ENCODE measurements at regions not wholly inside any gene's neighbourhood (a gene's known extent, or its start where the extent isn't known, plus 50 kb on each side); places are given as distances from the start of the nearest gene placed in this dataset.

DNA sequence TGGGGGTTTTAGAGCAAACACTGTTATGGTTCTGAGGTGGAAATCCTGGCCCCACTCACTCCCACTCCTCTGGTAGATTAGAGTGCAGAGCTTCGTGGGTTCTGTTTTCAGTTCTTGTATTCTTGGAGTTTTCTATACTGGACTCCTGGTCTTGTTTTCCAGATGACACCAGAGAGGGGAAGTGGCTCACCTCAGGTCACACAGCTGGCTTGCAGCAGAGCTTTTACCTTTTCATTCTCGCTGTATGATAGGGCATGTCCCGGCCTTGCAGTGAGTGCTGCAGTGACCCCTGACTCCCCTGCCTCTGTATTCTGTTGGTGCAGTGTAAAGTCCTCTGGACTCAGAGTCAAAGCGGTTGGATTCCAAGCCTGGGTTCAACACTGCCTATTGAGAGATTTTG is 148.9 kb upstream of the MEX3C start:
- TF ChIP-seq TAF1 (IDR thresholded peaks at IDR 0.05; ENCODE audit: borderline replicate concordance, insufficient read depth, low read length) (no peak), POLR2AphosphoS5 (IDR thresholded peaks at IDR 0.05; ENCODE audit: low read depth, low read length) (no peak), FOXP2 (optimal IDR thresholded peaks at IDR 0.05; ENCODE audit: borderline replicate concordance, extremely low read depth, extremely low read length, insufficient read depth) (no peak), SIN3A (IDR thresholded peaks at IDR 0.05; ENCODE audit: borderline replicate concordance, insufficient read depth, low read length) (no peak)
- TF ChIP-seq, protein P1, sequence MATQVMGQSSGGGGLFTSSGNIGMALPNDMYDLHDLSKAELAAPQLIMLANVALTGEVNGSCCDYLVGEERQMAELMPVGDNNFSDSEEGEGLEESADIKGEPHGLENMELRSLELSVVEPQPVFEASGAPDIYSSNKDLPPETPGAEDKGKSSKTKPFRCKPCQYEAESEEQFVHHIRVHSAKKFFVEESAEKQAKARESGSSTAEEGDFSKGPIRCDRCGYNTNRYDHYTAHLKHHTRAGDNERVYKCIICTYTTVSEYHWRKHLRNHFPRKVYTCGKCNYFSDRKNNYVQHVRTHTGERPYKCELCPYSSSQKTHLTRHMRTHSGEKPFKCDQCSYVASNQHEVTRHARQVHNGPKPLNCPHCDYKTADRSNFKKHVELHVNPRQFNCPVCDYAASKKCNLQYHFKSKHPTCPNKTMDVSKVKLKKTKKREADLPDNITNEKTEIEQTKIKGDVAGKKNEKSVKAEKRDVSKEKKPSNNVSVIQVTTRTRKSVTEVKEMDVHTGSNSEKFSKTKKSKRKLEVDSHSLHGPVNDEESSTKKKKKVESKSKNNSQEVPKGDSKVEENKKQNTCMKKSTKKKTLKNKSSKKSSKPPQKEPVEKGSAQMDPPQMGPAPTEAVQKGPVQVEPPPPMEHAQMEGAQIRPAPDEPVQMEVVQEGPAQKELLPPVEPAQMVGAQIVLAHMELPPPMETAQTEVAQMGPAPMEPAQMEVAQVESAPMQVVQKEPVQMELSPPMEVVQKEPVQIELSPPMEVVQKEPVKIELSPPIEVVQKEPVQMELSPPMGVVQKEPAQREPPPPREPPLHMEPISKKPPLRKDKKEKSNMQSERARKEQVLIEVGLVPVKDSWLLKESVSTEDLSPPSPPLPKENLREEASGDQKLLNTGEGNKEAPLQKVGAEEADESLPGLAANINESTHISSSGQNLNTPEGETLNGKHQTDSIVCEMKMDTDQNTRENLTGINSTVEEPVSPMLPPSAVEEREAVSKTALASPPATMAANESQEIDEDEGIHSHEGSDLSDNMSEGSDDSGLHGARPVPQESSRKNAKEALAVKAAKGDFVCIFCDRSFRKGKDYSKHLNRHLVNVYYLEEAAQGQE (IDR thresholded peaks at IDR 0.05; ENCODE audit: insufficient read depth in 1 of 2, low read depth in 2 of 2, low read length in 2 of 2) = no peak

DNA sequence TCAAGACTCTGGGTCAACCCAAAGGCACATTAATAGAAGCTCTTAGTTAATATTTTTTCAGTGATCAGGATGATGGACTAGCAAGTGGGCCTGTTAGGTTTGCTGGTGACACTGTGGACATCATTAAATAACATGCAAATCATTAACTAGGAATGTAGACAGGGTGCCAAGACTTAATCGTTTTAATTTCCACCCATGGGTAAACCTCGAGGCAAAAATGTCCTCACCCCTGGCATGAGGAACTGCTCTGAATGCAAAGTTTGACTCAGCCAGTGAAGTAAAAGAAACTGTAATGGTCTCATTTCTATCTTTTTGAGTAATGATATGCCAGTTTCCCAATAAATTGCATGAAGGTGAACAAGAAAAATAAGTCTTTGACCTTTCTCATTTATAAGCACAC is 152.6 kb upstream of the MEX3C start:
- TF ChIP-seq TAF1 (IDR thresholded peaks at IDR 0.05; ENCODE audit: borderline replicate concordance, insufficient read depth, low read length) (no peak), SIN3A (IDR thresholded peaks at IDR 0.05; ENCODE audit: borderline replicate concordance, insufficient read depth, low read length) (no peak), POLR2AphosphoS5 (IDR thresholded peaks at IDR 0.05; ENCODE audit: low read depth, low read length) (no peak), FOXP2 (optimal IDR thresholded peaks at IDR 0.05; ENCODE audit: borderline replicate concordance, extremely low read depth, extremely low read length, insufficient read depth) (no peak)
- TF ChIP-seq, protein P1 (IDR thresholded peaks at IDR 0.05; ENCODE audit: insufficient read depth in 1 of 2, low read depth in 2 of 2, low read length in 2 of 2) = no peak

DNA sequence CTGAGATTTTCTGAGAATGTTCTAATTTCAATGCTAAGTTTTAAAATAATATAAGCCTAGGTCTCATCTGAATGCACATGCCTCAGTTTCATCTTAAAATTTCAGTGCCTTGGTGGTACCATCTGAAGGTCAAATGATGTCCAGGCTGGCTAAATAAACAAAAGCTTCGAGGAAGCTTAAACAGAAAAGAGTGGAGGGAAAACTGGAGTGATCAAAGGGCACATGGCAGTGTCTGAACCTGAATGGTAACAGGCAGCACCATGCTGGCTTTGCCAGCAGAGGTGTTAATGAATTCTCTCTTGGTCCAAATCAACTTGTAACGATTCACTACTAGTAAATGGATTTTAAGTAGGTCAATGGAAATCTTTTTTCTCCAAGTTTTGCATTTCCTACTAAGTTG is 158.4 kb upstream of the MEX3C start:
- TF ChIP-seq POLR2AphosphoS5 (IDR thresholded peaks at IDR 0.05; ENCODE audit: low read depth, low read length) (no peak), FOXP2 (optimal IDR thresholded peaks at IDR 0.05; ENCODE audit: borderline replicate concordance, extremely low read depth, extremely low read length, insufficient read depth) (no peak), TAF1 (IDR thresholded peaks at IDR 0.05; ENCODE audit: borderline replicate concordance, insufficient read depth, low read length) (no peak), SIN3A (IDR thresholded peaks at IDR 0.05; ENCODE audit: borderline replicate concordance, insufficient read depth, low read length) (no peak)
- TF ChIP-seq, protein P1 (IDR thresholded peaks at IDR 0.05; ENCODE audit: insufficient read depth in 1 of 2, low read depth in 2 of 2, low read length in 2 of 2) = no peak

DNA sequence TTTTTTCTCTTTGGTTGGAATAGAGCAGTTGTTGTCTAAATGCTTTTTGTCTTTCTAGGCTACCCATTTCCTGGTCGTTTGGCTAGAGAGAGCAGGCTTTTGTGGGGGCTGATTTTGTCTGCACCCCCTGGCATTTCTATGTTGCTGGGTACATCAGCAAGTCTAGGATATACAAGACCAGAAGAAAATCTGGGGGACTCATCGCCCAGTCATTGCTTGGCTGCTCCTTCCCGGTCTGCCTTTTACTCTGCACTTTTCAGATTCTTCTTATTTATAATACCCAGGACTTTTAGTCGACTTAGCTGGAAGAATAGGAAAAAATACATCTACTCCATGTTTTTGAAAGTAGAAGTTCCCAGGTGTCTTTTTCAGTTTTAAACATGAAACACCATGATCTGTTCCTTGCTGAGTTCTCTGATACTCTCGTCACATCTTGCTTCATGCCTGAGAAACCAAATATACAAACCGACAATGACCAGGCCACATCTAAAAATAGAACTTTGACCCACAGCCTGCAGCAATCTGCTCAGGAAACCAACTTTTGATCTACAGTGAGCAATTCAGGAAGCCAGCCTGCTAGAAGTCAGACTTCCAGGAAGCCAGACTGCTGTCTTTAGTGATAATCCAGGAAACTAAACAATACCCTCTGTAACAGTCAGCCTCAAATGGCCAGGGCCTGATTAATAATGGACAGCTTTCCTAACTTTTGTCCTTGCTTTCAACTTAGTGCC is 163.8 kb upstream of the MEX3C start:
- TF ChIP-seq TAF1 (IDR thresholded peaks at IDR 0.05; ENCODE audit: borderline replicate concordance, insufficient read depth, low read length) (peak; percentile 35; the same call in 1 of the 2 replicates), POLR2AphosphoS5 (IDR thresholded peaks at IDR 0.05; ENCODE audit: low read depth, low read length) (no peak), FOXP2 (optimal IDR thresholded peaks at IDR 0.05; ENCODE audit: borderline replicate concordance, extremely low read depth, extremely low read length, insufficient read depth) (no peak), SIN3A (IDR thresholded peaks at IDR 0.05; ENCODE audit: borderline replicate concordance, insufficient read depth, low read length) (peak; percentile 42; the same call in 1 of the 2 replicates)
- TF ChIP-seq, protein P1 (IDR thresholded peaks at IDR 0.05; ENCODE audit: insufficient read depth in 1 of 2, low read depth in 2 of 2, low read length in 2 of 2) = peak in 1 of 2 experiments; percentile 74; a peak in 1 of 4 replicates

Measured in PFSK-1 (cell line).